Gastrocnemius medialis (tissue), 4 donors: ENCODE measurements at regions not wholly inside any gene's neighbourhood (a gene's known extent, or its start where the extent isn't known, plus 50 kb on each side); places are given as distances from the start of the nearest gene placed in this dataset.

ENCODE experiments used
- ATAC-seq, 2 donors: fragments of 150-250 bp; one replicate each; pipeline ENCODE4 v1.9.1; 2016
- DNase-seq, 2 donors: peaks; one replicate each; pipeline ENCODE4 v3.0.0-alpha.2; 2019
- H3K27ac ChIP-seq, 4 donors: fragments of 200-600 bp; sonication (generic); 1 replicate in 1 of 4; 2 replicates in 3 of 4; pipeline ENCODE4 v1.5.1; 2016 to 2018; ENCODE audit warnings: mild to moderate bottlenecking in 2 of 4, moderate library complexity in 1 of 4
- H3K27me3 ChIP-seq, 3 donors: fragments of 200-600 bp; sonication (generic) in 2 of 3; 1 replicate in 1 of 3; 2 replicates in 2 of 3; pipeline versions ENCODE4 v1.5.1 to v1.6.0; 2016 to 2019; ENCODE audit warnings: mild to moderate bottlenecking in 1 of 3, moderate library complexity in 1 of 3
- H3K36me3 ChIP-seq, 2 donors: fragments of 200-600 bp; sonication (generic) in 1 of 2; one replicate each; pipeline ENCODE4 v1.5.1; 2017 to 2018
- H3K4me1 ChIP-seq, 2 donors: fragments of 200-600 bp; sonication (generic) in 1 of 2; one replicate each; pipeline ENCODE4 v1.5.1; 2016 to 2017; ENCODE audit warnings: mild to moderate bottlenecking in 2 of 2
- H3K4me3 ChIP-seq, 4 donors: fragments of 200-600 bp; sonication (generic) in 3 of 4; 1 replicate in 1 of 4; 2 replicates in 3 of 4; pipeline ENCODE4 v1.5.1; 2016 to 2019; ENCODE audit warnings: mild to moderate bottlenecking in 2 of 4
- H3K9me3 ChIP-seq, 3 donors: fragments of 200-600 bp; sonication (generic) in 2 of 3; 1 replicate in 1 of 3; 2 replicates in 2 of 3; pipeline ENCODE4 v1.5.1; 2016 to 2019
- POLR2A ChIP-seq, 2 donors: fragments of 450-650 bp; IDR thresholded peaks; one replicate each; pipeline ENCODE4 v1.6.1; 2017; ENCODE audit warnings: antibody characterized with exemption in 2 of 2, mild to moderate bottlenecking in 2 of 2, moderate library complexity in 2 of 2
- in situ Hi-C, 4 donors: fragments of 200-750 bp; cut with MboI; loops; one replicate each; pipeline versions ENCODE4 v1.15.0 to v1.8.0; 2017; ENCODE audit warnings: low sequenced_read_pairs in 4 of 4
- intact Hi-C: fragments of 100-400 bp; cut with DNase I; formaldehyde crosslinking; loops from one replicate; pipeline ENCODE4 v1.15.1; 2023; ENCODE audit warnings: low total_unique reads
- TF ChIP-seq, protein P1 (sequence below), 5 experiments: fragments of 450-650 bp in 3 of 5; fragments of 200-600 bp in 2 of 5; sonication (generic) in 2 of 5; IDR thresholded peaks in 4 of 5; conservative IDR thresholded peaks in 1 of 5; 1 replicate in 4 of 5; 2 replicates in 1 of 5; pipeline ENCODE4 v1.5.1; 2016 to 2019; ENCODE audit warnings: antibody characterized with exemption in 5 of 5, mild to moderate bottlenecking in 3 of 5, moderate library complexity in 3 of 5

DNA sequence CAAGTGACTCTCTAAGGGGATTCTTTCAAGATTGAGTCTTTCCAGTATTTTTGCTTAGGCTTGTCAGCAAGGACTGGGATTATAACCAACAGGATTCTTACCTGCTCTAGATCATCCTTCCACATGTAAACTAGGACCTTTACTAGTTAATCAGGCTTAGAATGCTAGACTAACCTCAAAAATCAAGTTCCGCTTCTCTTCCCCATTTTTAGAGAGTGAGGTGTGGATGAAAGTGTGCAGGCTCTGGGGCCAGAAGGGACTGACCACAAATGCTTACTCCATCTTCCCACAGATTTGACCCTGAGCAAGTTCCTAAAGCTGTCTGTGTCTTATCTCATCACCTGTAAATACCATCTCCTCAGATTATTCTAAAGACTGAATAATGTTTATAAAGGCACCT is 89.5 kb upstream of the IL12A start:
- H3K27ac ChIP-seq = peak overlapping the region in 1 of 4 donors; percentile 46
- DNase-seq (no peak), ATAC-seq (no peak)
- in situ Hi-C loops (loop anchor here in 1 of 4 donors (25.0 kb wide), 1 partner anchor 113 kb away; no protein-coding TSS in a partner anchor), intact Hi-C loops (no loop called here)
- TF ChIP-seq, protein P1, sequence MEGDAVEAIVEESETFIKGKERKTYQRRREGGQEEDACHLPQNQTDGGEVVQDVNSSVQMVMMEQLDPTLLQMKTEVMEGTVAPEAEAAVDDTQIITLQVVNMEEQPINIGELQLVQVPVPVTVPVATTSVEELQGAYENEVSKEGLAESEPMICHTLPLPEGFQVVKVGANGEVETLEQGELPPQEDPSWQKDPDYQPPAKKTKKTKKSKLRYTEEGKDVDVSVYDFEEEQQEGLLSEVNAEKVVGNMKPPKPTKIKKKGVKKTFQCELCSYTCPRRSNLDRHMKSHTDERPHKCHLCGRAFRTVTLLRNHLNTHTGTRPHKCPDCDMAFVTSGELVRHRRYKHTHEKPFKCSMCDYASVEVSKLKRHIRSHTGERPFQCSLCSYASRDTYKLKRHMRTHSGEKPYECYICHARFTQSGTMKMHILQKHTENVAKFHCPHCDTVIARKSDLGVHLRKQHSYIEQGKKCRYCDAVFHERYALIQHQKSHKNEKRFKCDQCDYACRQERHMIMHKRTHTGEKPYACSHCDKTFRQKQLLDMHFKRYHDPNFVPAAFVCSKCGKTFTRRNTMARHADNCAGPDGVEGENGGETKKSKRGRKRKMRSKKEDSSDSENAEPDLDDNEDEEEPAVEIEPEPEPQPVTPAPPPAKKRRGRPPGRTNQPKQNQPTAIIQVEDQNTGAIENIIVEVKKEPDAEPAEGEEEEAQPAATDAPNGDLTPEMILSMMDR (IDR thresholded peaks at IDR 0.05 in 4 of 5, conservative IDR thresholded peaks at IDR 0.05 in 1 of 5) = no peak
- no peak for TF ChIP-seq POLR2A (IDR thresholded peaks at IDR 0.05)
- H3K36me3 ChIP-seq = peaks cover 0 to 46% of the 10 kb centered on the region in 2 donors
- H3K4me1 ChIP-seq = no peaks in the 10 kb centered on the region
- H3K9me3 ChIP-seq = no peaks in the 10 kb centered on the region
- no peaks in the 10 kb centered on the region for H3K27me3 ChIP-seq
- no peak overlapping the region for H3K4me3 ChIP-seq

- intact Hi-C loops = no loop called here
- ATAC-seq = no peak
- Histone ChIP-seq H3K4me1 (no peaks in the 10 kb centered on the region), H3K27me3 (no peaks in the 10 kb centered on the region), H3K4me3 (no peak overlapping the region), H3K27ac (no peak overlapping the region), H3K9me3 (no peaks in the 10 kb centered on the region), H3K36me3 (peaks cover 0 to 11% of the 10 kb centered on the region in 2 donors)
- TF ChIP-seq, protein P1 (IDR thresholded peaks at IDR 0.05 in 4 of 5, conservative IDR thresholded peaks at IDR 0.05 in 1 of 5) = no peak
- no peak for TF ChIP-seq POLR2A (IDR thresholded peaks at IDR 0.05)
- in situ Hi-C loops = no loop called here
- DNase-seq = no peak
These were observed 85.9 kb upstream of the IL12A start for GRCh38 chr3:159902546-159903314.

GRCh38 chr3:159904455-159904854 is 84.2 kb upstream of the IL12A start:
- no peaks in the 10 kb centered on the region for H3K27me3 ChIP-seq
- DNase-seq = no peak
- no peaks in the 10 kb centered on the region for H3K36me3 ChIP-seq
- no peaks in the 10 kb centered on the region for H3K4me1 ChIP-seq
- H3K27ac ChIP-seq = no peak overlapping the region
- no peak overlapping the region for H3K4me3 ChIP-seq
- no peak for ATAC-seq
- intact Hi-C loops (no loop called here), in situ Hi-C loops (no loop called here)
- TF ChIP-seq, protein P1 (IDR thresholded peaks at IDR 0.05 in 4 of 5, conservative IDR thresholded peaks at IDR 0.05 in 1 of 5) = no peak
- TF ChIP-seq POLR2A (IDR thresholded peaks at IDR 0.05) = no peak
- H3K9me3 ChIP-seq = no peaks in the 10 kb centered on the region

DNA sequence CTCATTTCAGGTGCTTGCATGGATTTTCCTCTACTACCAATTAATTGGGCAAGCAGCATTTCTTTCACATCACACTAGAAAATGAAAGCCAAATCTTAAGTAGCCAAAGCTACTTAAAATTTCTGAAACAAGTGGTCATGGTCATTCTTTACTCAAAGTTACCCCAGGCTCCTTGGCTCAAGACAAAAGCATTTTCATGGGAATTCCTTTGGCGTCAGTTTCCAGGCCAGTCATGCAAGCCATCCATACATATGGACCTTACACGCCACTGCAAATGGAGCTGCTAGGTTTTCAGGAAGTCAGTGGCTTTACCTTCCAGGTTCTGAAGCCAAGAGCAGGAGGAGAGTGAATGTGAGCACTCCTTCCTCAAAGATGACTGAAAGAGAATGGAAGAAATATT is 83.7 kb upstream of the IL12A start:
- Histone ChIP-seq H3K27me3 (no peaks in the 10 kb centered on the region), H3K4me1 (no peaks in the 10 kb centered on the region), H3K9me3 (no peaks in the 10 kb centered on the region), H3K4me3 (no peak overlapping the region), H3K27ac (no peak overlapping the region), H3K36me3 (no peaks in the 10 kb centered on the region)
- in situ Hi-C loops = no loop called here
- ATAC-seq (no peak), DNase-seq (no peak)
- TF ChIP-seq, protein P1 (IDR thresholded peaks at IDR 0.05 in 4 of 5, conservative IDR thresholded peaks at IDR 0.05 in 1 of 5) = no peak
- no peak for TF ChIP-seq POLR2A (IDR thresholded peaks at IDR 0.05)
- intact Hi-C loops = no loop called here
